B cell (primary cell): ENCODE measurements at regions not wholly inside any gene's neighbourhood (a gene's known extent, or its start where the extent isn't known, plus 50 kb on each side); places are given as distances from the start of the nearest gene placed in this dataset.

Experiments
- ATAC-seq: fragments of 200-7000 bp; cut with Tn5 transposase; one replicate; pipeline ENCODE4 v1.10.0; 2021; ENCODE audit warnings: low read depth, mild to moderate bottlenecking, moderate number of reproducible peaks, moderate library complexity
- CTCF ChIA-PET: fragments of 350-600 bp; sonication (Branson Sonifier 250); formaldehyde crosslinking; loops from one replicate; lab custom pipeline; 2021; ENCODE audit warnings: antibody characterized with exemption, inconsistent platforms; lab: Charles Lee
- POLR2A ChIA-PET: fragments of 350-600 bp; sonication (Branson Sonifier 250); formaldehyde crosslinking; loops from one replicate; lab custom pipeline; 2021; ENCODE audit warnings: antibody characterized with exemption; lab: Charles Lee
- DNase-seq: peaks from one replicate; pipeline ENCODE4 v3.0.0; 2013
- H2AFZ ChIP-seq: 2 replicates; pipeline ENCODE4 v1.6.1; 2012; ENCODE audit warnings: mild to moderate bottlenecking, low read depth, low read length; ENCODE audit not compliant: insufficient read depth, poor library complexity, severe bottlenecking
- H3K27ac ChIP-seq, 2 donors: 1 replicate in 1 of 2; 2 replicates in 1 of 2; pipeline ENCODE4 v1.5.1; 2012 to 2013; ENCODE audit warnings: low read length in 2 of 2, mild to moderate bottlenecking in 2 of 2, moderate library complexity in 1 of 2
- H3K27me3 ChIP-seq, 4 experiments: fragments of 200-600 bp in 1 of 4; sonication (generic) in 1 of 4; replicated peaks in 1 of 4; 1 replicate in 2 of 4; 2 replicates in 2 of 4; pipeline versions ENCODE4 v1.6.1 to v1.7.0; 2013 to 2016; ENCODE audit warnings: low read length in 3 of 4, mild to moderate bottlenecking in 2 of 4, mixed read lengths in 1 of 4, moderate library complexity in 1 of 4; ENCODE audit not compliant: insufficient read depth in 4 of 4, control insufficient read depth in 3 of 4; ENCODE audit errors: control extremely low read depth in 1 of 4
- H3K36me3 ChIP-seq, 2 experiments: replicated peaks in 1 of 2; 1 replicate in 1 of 2; 2 replicates in 1 of 2; pipeline versions ENCODE4 v1.6.1 to v1.7.1; 2013; ENCODE audit warnings: low read length in 1 of 2; ENCODE audit not compliant: insufficient read depth in 2 of 2, control insufficient read depth in 1 of 2; ENCODE audit errors: control extremely low read depth in 1 of 2, extremely low read depth in 1 of 2
- H3K4me1 ChIP-seq, 2 donors: fragments of 200-600 bp in 1 of 2; sonication (generic) in 1 of 2; 1 replicate in 1 of 2; 2 replicates in 1 of 2; pipeline versions ENCODE4 v1.5.1 to v1.6.1; 2013 to 2017; ENCODE audit warnings: low read length in 2 of 2; ENCODE audit not compliant: control insufficient read depth in 2 of 2, insufficient read depth in 2 of 2
- H3K4me2 ChIP-seq: replicated peaks from 2 replicates; pipeline ENCODE3; 2012; ENCODE audit warnings: mild to moderate bottlenecking, low read depth, low read length; ENCODE audit not compliant: poor library complexity, severe bottlenecking
- H3K4me3 ChIP-seq, 5 experiments: fragments of 200-600 bp in 1 of 5; sonication (generic) in 1 of 5; 1 replicate in 3 of 5; 2 replicates in 2 of 5; pipeline versions ENCODE4 v1.5.1 to v1.7.0; 2011 to 2016; ENCODE audit warnings: low read length in 4 of 5, mild to moderate bottlenecking in 4 of 5, low read depth in 2 of 5, control low read depth in 1 of 5, moderate library complexity in 1 of 5; ENCODE audit not compliant: insufficient read depth in 1 of 5; ENCODE audit errors: control extremely low read depth in 1 of 5, extremely low read depth in 1 of 5
- H3K79me2 ChIP-seq: fragments of 200-600 bp; sonication (generic); one replicate; pipeline ENCODE4 v1.6.0; 2016; ENCODE audit warnings: low read length; ENCODE audit not compliant: control insufficient read depth, insufficient read depth
- H3K9ac ChIP-seq: fragments of 200-600 bp; sonication (generic); 2 replicates; pipeline ENCODE4 v1.6.1; 2017; ENCODE audit warnings: mild to moderate bottlenecking, low read length, moderate library complexity
- H3K9me3 ChIP-seq, 3 donors: one replicate each; pipeline versions ENCODE4 v1.6.1 to v1.7.1; 2013; ENCODE audit warnings: low read length in 2 of 3; ENCODE audit not compliant: control insufficient read depth in 2 of 3, insufficient read depth in 1 of 3; ENCODE audit errors: control extremely low read depth in 1 of 3
- H4K20me1 ChIP-seq: 2 replicates; pipeline ENCODE4 v1.6.0; 2012; ENCODE audit warnings: mild to moderate bottlenecking, low read length; ENCODE audit not compliant: insufficient read depth, control insufficient read depth, poor library complexity, severe bottlenecking
- H3K27ac Mint-ChIP-seq: one replicate; pipeline ENCODE4 v1.8.0; 2021; ENCODE audit warnings: mixed read lengths
- H3K27me3 Mint-ChIP-seq: one replicate; pipeline ENCODE4 v1.8.0; 2021; ENCODE audit warnings: mixed read lengths
- H3K4me1 Mint-ChIP-seq: one replicate; pipeline ENCODE4 v1.8.0; 2021; ENCODE audit warnings: mixed read lengths
- H3K4me3 Mint-ChIP-seq: one replicate; pipeline ENCODE4 v1.8.0; 2021; ENCODE audit warnings: mixed read lengths
- H3K9me3 Mint-ChIP-seq: one replicate; pipeline ENCODE4 v1.8.0; 2022; ENCODE audit warnings: mixed read lengths; ENCODE audit not compliant: insufficient read depth
- CTCF ChIP-seq: fragments of 200-600 bp; IDR thresholded peaks from one replicate; pipeline ENCODE4 v1.8.0; 2022; ENCODE audit warnings: antibody characterized with exemption, mild to moderate bottlenecking
- EZH2 ChIP-seq: IDR thresholded peaks from 2 replicates; pipeline ENCODE4 v1.6.1; 2012; ENCODE audit warnings: borderline replicate concordance, low read depth, mild to moderate bottlenecking, moderate library complexity, low read length; ENCODE audit not compliant: insufficient read depth, poor library complexity, severe bottlenecking
- WGBS: methylation state at CpG from one replicate; pipeline ENCODE4 v1.1.5; 2013; ENCODE audit warnings: missing lambda C conversion rate; ENCODE audit not compliant: insufficient coverage; 5-methylcytosine and 5-hydroxymethylcytosine counted together
- intact Hi-C: fragments of 100-400 bp; cut with micrococcal nuclease; formaldehyde crosslinking; loops from one replicate; pipeline ENCODE4 v1.10.0; 2022

- ATAC-seq (no peak), DNase-seq (peak; percentile 52)
- POLR2A ChIA-PET, result interaction anchor here (0.5 to 0.8 kb wide), 2 partner anchors 221 to 253 kb away, joined by 4 to 10 read pairs; no protein-coding TSS in a partner anchor
- peak overlapping the region; percentile 92 for H3K27ac Mint-ChIP-seq
- H3K4me1 Mint-ChIP-seq, result peaks cover 93% of the 10 kb centered on the region
- intact Hi-C loops, result loop anchor here (2.0 to 10.0 kb wide), 3 partner anchors 166 to 1432 kb away; partner anchors contain the start of genes AKIRIN2 and UBE2J1
- CTCF ChIA-PET, result interaction anchor here (0.7 to 3.5 kb wide), 8 partner anchors 8 to 315 kb away, joined by 3 to 17 read pairs (median 6); no protein-coding TSS in a partner anchor
- Histone ChIP-seq H3K9me3 (no peaks in the 10 kb centered on the region), H3K27me3 (no peaks in the 10 kb centered on the region), H3K9ac (peak overlapping the region; percentile 17), H3K27ac (peak overlapping the region; percentile 63 to 91), H2AFZ (no peak overlapping the region), H3K4me3 (no peak overlapping the region), H4K20me1 (no peaks in the 10 kb centered on the region), H3K4me2 (peak overlapping the region; percentile 66), H3K79me2 (no peaks in the 10 kb centered on the region), H3K36me3 (no peaks in the 10 kb centered on the region), H3K4me1 (peaks cover 96% of the 10 kb centered on the region in 2 donors)
- H3K9me3 Mint-ChIP-seq, result no peaks in the 10 kb centered on the region
- 34% methylated on average over 2 of the region's 2 CpGs for WGBS
- no peaks in the 10 kb centered on the region for H3K27me3 Mint-ChIP-seq
- TF ChIP-seq EZH2 (no peak), CTCF (no peak)
- H3K4me3 Mint-ChIP-seq, result peak overlapping the region; percentile 63
Measured at GRCh38 chr6:87922196-87922946, 125.3 kb upstream of the SPACA1 start.

GRCh38 chr6:87921034-87921433 is 126.6 kb upstream of the SPACA1 start:
- CTCF ChIA-PET, result interaction anchor here (0.9 to 3.5 kb wide), 4 partner anchors 9 to 316 kb away, joined by 4 to 17 read pairs (median 8); no protein-coding TSS in a partner anchor
- WGBS, result 100% methylated on average over 1 of the region's 1 CpG

More at GRCh38 chr6:87921034-87921433, 126.6 kb upstream of the SPACA1 start:
- peak overlapping the region; percentile 36 for H3K4me2 ChIP-seq
- peak overlapping the region in 1 of 2 donors; percentile 91 for H3K27ac ChIP-seq
- TF ChIP-seq CTCF (no peak), EZH2 (no peak)
- no peaks in the 10 kb centered on the region for H3K36me3 ChIP-seq
- POLR2A ChIA-PET, result interaction anchor here (0.6 to 0.7 kb wide), 2 partner anchors 888 to 1435 kb away, joined by 3 to 4 read pairs; no protein-coding TSS in a partner anchor
- H3K4me3 ChIP-seq, result peak overlapping the region in 1 of 5 experiments; percentile 1
- H3K4me1 Mint-ChIP-seq, result peaks cover 85% of the 10 kb centered on the region
- H3K9ac ChIP-seq, result no peak overlapping the region
- ATAC-seq, result no peak
- intact Hi-C loops, result loop anchor here (10.0 kb wide), 1 partner anchor 1434 kb away; the partner anchor contains the start of gene UBE2J1
- no peaks in the 10 kb centered on the region for H3K79me2 ChIP-seq
- H3K27ac Mint-ChIP-seq, result peak overlapping the region; percentile 92
- H3K9me3 ChIP-seq, result peaks cover 0 to 8% (median 7%) of the 10 kb centered on the region in 3 donors
- no peaks in the 10 kb centered on the region for H3K9me3 Mint-ChIP-seq
- H4K20me1 ChIP-seq, result no peaks in the 10 kb centered on the region
- H3K27me3 Mint-ChIP-seq, result no peaks in the 10 kb centered on the region
- no peaks in the 10 kb centered on the region for H3K27me3 ChIP-seq
- no peak overlapping the region for H2AFZ ChIP-seq
- peak; percentile 38 for DNase-seq
- H3K4me1 ChIP-seq, result peaks cover 88 to 94% of the 10 kb centered on the region in 2 donors
- H3K4me3 Mint-ChIP-seq, result peak overlapping the region; percentile 31
